Left renal cortex interstitium (tissue), 4 donors: ENCODE measurements at regions not wholly inside any gene's neighbourhood (a gene's known extent, or its start where the extent isn't known, plus 50 kb on each side); places are given as distances from the start of the nearest gene placed in this dataset.

Source experiments
- DNase-seq, 4 donors: peaks; one replicate each; pipeline ENCODE4 v3.0.0-alpha.2; 2013; ENCODE audit warnings: low read depth in 4 of 4, low spot score in 2 of 4, missing footprints in 1 of 4

GRCh38 chr4:176440698-176441097, 120.9 kb downstream of the SPCS3 start:
- no peak for DNase-seq

GRCh38 chr4:176441594-176441993, 121.8 kb downstream of the SPCS3 start:
- DNase-seq: no peak

GRCh38 chr4:176443117-176443516, 123.4 kb downstream of the SPCS3 start:
- DNase-seq: no peak

GRCh38 chr4:176443646-176444409, 124.1 kb downstream of the SPCS3 start:
- no peak for DNase-seq

- no peak for DNase-seq
These were observed 125.0 kb downstream of the SPCS3 start for GRCh38 chr4:176444741-176445140.

- no peak for DNase-seq
These were observed 129.0 kb downstream of the SPCS3 start for GRCh38 chr4:176448761-176449160.

- no peak for DNase-seq
These were observed 131.7 kb downstream of the SPCS3 start for GRCh38 chr4:176451443-176451842.

- no peak for DNase-seq
These were observed 133.3 kb downstream of the SPCS3 start for GRCh38 chr4:176453079-176453478.

GRCh38 chr4:176453658-176454057, 133.9 kb downstream of the SPCS3 start:
- no peak for DNase-seq

GRCh38 chr4:176464748-176465147, 145.0 kb downstream of the SPCS3 start:
- DNase-seq: no peak

GRCh38 chr4:176467001-176467400, 147.2 kb downstream of the SPCS3 start:
- no peak for DNase-seq

GRCh38 chr4:176469546-176469945, 149.8 kb downstream of the SPCS3 start:
- DNase-seq: no peak

- DNase-seq: no peak
These were observed 150.9 kb downstream of the SPCS3 start for GRCh38 chr4:176470671-176471070.

GRCh38 chr4:176475067-176475466, 155.3 kb downstream of the SPCS3 start:
- DNase-seq: no peak

GRCh38 chr4:176478076-176478475, 158.3 kb downstream of the SPCS3 start:
- no peak for DNase-seq

GRCh38 chr4:176479767-176480166, 160.0 kb downstream of the SPCS3 start:
- no peak for DNase-seq

GRCh38 chr4:176482972-176483371, 163.2 kb downstream of the SPCS3 start:
- no peak for DNase-seq

GRCh38 chr4:176484301-176484984, 164.7 kb downstream of the SPCS3 start:
- DNase-seq: no peak

GRCh38 chr4:176489001-176489400, 169.2 kb downstream of the SPCS3 start:
- no peak for DNase-seq

- DNase-seq: peak in 1 of 4 donors; percentile 13
These were observed 173.0 kb downstream of the SPCS3 start for GRCh38 chr4:176492646-176493302.

GRCh38 chr4:176498617-176499256, 179.0 kb downstream of the SPCS3 start:
- no peak for DNase-seq
